ENCODE measurements at regions not wholly inside any gene's neighbourhood (a gene's known extent, or its start where the extent isn't known, plus 50 kb on each side); places are given as distances from the start of the nearest gene placed in this dataset.

DNA sequence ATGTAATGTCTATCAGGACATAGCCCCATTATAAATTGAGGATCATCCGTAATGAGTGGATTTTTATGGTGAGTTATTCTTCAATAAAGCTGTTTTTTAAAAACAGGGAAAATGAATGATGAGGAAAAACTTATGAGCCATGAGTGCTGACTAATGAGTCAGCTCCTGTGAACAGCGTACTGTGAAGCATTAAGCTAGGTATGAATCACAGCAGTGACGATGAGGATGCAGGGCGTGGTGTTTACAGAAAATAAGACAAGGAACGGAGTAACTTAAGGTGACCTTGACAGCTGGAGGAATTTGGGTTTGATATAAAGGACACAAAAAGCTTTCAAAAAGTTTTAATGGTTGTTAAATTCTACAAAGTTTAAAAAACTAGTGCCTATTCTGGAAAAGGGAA, 96.3 kb downstream of the FOXF2 start:
- no peak for DNase-seq

DNA sequence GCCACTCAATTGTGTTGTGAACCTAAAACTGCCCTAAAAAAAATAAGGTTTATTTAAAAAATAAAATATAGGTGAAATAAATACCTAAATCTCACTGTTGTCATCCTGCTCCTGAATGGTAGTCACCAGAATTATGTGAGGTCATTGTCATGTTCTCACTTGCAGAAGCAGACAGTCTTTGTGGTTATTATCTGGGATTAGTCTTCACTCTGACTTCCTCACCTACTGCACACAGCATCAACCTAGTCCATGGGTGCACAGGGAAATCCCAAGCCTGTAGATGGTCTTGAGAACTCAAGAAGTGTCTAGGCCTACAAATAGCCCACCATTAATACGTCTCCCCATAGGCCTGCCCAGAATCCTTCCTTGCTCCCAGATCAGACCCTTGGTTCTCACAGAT, 97.0 kb downstream of the FOXF2 start:
- DNase-seq, result no peak

DNA sequence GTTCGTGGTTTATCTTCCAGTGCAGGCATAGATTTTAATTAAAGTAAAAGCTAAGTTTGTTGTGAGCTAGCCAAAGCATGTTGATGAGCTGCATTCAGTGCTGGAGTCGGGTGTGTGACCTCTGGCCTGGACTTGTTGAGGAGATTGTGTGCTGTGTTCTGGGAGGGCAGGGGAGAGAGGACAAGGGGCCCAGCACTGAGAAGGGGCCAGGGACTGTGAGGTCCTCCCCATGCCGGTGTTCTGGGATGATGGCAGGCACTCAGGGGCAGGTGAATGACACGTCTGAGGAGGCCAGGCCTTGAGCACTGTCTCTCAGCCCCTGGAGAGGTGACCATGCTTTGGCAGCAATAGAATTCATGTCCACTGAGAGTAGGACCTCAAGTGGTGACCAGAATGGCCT, 97.9 kb downstream of the FOXF2 start:
- no peak for DNase-seq

DNA sequence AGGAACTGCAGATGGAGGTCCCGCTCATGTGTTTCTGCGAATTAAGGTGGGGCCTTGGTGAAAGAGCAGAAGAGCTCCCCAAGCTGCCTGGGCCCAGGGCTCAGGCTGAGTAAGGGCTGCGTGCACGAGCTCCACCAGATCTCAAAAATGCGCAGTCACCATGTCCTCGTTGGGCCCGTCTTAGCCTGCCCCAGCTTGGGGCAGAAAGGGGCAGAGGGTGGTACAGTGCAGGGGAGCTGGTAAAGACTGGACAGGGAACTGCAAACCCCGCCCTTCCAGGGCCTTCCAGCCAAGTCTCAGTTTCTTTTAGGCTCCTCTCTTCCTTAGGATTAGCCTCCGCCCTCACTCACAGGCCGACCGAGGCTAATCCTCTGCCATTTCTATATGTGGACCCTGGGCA, 101.6 kb downstream of the FOXF2 start:
- no peak for DNase-seq

DNA sequence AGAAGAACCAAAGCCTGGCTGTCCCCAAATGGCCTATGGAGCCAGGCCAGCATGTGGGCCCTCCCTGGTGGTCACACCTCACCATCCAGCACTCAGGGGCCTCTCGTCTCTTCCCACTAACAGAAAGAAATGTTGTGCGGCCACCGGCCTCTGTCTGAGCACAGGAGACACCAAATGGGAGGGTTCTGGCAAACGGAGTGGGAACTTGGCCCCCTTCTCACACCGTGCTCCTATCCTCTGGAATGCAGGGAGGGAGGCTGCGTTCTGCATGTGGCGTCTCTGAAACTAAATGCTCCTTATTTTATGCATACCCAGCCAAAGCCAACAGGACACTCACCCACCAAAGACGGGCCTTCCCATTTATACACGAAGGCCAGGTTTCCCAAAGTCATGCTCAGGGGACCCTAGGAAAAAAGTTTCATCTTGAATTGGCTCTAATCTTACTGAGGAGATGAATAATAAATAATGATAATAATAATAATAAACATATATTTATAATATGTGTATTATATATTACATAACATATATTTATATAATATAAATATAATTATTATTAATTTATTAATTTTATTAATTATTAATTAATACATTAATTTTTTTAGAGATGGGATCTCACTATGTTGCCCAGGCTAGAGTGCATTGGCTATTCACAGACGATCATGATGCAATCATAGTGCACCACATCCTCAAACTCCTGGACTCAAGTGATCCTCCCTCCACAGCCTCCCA, 102.4 kb downstream of the FOXF2 start:
- no peak for DNase-seq

DNA sequence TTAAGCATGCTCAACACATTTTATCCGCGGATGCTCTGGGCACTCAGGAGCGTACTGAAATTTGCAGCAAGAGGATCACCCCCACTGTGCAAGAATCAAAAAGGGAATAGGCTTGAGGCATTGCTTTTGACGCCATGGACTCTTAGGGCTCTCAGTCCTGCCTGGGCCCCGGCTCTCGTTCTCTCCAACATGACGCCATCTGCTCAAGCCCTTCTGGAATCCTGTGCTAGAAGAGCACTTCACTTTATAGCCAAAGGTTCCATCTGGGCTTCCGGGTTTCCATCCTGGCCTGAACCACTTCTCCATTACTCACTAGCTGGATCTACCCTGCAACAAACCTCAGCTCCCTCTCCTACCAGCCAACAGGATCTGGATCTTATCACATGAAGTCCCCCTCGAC, 105.3 kb downstream of the FOXF2 start:
- DNase-seq, result no peak

DNA sequence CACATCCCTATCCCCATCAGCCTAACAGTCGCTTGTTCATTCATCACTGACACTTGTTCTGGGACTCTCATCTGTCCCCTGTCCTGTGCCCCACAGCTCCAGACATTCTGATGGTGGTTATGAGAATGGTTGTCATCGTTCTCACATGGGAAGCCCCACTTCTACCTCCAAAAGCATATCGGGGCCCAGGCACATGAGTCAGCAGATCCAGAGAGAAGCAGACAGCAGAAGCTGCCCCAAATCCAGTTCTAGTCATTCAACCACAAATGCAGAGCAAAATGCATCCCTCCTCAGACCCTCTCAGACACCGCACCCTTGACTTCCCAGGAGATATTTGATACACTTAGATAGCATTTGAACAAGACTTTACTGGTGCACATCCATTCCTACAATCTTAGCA, 106.0 kb downstream of the FOXF2 start:
- DNase-seq, result no peak

DNA sequence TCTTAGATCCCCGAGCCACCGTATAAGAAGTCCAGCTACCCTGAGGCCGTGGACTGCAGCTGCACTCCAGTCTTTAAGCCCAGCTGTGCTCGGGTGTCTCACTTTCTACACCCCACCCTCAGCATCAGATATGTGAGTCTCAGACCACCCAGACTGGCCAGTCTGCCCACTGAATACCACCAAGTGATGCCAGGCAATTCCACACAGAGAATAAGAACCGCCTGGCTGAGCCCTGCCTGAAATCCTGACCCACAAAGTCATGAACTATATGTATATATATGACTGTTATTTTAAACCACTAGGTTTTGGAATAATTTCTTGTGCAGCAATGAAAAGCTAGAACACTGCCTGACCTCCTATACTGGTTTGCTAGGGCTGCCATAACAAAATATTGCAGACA, 106.7 kb downstream of the FOXF2 start:
- DNase-seq, result no peak

DNA sequence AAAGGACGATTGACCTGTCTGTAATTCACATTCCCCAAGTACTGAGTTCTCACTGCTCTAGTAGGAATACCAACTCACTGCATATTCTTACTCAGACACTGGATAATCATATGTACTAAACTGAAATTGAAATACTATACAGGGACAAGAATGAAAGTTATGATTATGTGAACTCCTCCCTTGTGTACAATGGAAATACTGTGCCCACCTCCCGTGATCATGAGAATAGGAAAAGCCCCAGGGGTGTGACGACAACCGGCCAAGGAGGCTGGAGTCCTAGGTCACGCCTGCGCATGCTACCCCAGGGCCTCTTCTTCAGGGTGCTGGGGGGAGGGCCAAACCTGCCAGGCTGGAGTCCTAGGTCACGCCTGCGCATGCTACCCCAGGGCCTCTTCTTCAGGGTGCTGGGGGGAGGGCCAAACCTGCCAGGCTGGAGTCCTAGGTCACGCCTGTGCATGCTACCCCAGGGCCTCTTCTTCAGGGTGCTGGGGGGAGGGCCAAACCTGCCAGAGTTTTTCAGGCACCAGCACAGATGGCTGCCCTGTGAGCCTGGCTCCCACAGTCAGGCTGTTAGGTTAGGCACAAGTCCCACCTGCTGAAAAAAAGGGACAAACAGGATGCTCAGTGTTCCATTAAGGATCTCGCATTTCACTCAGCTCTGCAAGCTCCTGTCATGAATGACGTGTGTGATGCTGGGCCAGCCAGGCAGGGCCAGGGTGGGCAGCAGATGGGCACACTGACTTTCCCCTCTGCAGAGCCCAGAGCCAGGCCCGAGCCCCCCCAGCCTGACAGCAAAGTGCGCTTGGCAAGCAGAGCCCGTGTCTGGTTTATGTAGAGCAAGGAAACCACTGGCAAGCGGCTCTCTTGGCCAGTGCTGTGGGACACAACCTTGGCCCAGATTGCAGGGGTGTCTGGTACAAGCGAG, 107.7 kb downstream of the FOXF2 start:
- DNase-seq, result no peak

DNA sequence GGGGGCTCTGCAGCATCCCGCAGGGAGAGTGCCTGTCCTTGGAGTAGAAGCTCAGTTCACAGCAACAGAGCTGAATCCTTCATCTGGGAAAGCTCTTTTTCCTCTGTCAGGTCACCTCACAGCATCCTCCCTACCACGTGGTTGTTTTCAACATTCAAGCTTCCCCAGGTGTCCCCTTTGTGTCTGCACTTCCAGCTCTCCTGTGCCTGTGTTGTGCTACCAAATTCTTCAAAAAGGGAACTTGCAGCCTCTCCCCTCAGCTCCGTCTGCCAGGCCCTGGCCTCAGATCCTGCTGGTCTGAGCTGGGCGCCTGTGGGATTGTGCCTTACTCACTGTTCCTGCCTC, 108.4 kb downstream of the FOXF2 start:
- no peak for DNase-seq

DNA sequence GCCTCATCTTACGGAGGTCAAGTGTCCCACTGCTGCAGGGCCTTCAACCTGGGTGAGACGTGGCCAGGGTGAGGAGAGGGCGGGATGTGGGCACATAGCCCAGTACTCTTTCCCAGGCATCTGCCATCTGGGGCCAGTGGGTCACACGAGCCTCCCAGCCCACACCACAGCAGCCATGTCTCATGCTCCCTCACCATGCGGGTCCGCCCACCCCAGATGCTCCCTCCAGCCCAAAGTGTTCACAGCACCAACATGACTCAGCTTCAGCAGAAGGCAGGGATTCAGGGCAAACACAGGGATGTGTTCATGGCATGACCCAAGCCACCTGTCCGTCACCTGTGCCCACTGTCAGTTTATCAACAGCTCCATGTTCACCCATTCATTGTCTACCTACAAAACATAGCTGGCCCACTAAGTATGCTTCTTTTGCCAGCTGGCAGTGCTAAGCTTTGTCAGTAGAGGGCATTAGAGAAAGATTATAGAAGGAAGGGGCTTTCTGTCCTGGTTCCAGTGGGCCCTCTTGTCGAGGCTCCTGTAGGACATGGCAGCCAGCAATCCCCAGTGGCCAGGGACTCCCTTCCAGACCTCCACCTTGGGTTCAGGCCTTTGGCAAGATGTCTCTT, 109.2 kb downstream of the FOXF2 start:
- no peak for DNase-seq

DNA sequence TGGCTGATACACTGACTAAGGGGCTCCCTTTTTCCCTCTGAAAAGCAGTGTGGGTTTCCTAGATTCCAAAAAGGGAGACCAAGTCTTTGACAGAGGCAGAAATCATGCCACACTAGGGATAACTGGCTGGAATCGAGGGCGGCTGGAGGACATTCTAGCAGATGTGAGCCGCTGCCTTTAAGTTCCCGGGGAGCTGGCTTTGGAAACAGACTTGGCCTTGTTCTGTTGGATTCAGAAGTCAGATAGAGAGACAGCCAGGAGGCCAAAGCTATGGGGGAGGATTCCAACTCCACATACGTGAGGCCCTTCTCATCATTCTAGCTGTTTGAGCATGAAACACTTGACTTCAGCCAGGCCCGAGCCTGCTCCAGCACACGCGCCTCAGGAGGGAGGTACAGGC, 109.9 kb upstream of the FOXC1 start:
- no peak for DNase-seq

DNA sequence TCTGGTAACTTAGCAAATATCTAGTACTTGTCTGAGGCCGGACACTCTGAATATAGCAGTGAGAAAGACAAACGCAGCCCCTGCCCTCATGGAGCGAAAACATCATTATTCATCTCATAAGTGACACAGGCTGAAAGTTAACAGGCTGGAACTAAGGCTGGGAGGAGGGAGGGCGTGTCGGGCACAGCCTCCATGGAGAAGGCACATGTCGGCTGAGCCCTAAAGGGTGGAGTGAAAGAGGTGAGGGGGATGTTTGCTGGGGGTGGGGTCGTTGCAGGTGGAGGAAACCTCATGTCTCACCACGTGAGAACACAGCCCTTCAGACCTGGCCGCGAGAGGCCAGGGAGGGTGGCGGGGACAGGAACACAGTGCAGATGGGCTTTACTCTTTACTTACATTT, 108.8 kb upstream of the FOXC1 start:
- DNase-seq, result no peak

DNA sequence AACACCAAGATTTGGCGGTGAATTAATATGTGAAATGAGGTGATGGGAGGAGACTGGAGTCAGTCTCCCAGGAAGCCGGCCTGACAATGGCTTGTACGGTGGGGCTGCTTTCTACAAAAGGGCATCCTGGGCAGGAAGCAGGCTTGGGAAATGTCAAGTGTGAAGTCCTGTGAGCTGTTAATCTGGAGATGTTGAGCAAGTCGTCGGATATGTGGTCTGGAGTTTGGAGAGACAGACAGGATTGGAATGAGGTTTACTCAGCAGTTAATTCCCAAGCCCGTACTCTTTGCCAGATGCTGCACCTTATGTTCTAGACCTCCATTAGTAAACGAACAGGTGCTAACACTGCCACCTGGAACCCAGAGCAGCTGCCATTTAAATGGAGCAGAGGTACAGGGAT, 107.7 kb upstream of the FOXC1 start:
- DNase-seq, result no peak

DNA sequence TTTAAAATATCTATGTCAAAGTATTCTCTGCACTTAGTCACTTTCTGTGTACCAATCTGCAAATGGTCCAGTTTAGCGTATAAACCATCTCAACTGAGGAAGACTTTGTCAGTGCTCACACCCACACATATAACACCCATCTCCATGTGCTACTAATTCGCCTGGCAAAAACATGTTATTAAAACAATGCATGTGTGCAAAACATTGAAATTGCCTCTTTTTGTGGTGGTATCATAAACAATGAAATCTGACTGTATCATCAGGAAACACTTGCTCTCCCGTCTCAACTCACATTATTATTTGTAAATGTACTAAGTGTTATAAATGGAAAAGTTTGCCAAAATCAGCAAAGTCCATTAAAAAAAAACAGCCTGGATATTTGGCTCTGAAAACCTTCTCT, 105.9 kb upstream of the FOXC1 start:
- DNase-seq, result no peak

DNA sequence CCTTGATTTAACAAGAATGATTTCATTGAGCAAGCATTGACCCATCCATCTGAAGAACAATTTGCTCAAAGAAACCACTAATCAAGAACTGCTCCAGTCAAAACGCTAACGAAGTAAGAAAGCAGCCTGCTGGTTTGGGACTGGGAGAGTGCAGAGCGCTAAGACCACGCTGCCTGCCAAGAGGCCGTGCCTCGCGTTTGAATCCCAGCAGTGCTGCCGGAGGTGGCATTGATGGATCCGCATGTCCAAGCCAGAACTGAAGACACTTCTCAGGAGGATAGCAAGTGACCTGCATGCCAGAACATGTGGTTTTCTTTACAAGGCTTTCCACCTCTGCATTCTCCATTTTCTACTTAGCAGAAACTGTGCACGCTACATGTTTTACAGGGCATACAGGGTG, 105.2 kb upstream of the FOXC1 start:
- DNase-seq, result no peak

DNA sequence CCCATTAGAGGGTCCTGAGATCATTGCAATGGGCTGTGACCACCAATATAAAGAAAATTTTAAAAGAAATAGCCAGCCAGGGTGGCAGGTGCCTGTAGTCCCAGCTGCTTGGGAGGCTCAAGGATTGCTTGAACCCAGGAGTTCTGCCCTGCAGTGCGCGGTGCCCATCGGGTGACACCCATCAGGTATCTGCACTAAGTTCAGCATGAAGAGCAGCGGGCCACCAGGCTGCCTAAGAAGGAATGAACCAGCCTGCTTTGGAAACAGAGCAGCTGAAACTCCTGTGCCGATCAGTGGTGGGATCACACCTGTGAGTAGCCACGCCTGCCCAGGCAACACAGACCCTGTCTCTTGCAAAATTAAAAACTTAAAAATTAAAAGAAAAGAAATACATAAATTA, 102.5 kb upstream of the FOXC1 start:
- DNase-seq, result no peak

DNA sequence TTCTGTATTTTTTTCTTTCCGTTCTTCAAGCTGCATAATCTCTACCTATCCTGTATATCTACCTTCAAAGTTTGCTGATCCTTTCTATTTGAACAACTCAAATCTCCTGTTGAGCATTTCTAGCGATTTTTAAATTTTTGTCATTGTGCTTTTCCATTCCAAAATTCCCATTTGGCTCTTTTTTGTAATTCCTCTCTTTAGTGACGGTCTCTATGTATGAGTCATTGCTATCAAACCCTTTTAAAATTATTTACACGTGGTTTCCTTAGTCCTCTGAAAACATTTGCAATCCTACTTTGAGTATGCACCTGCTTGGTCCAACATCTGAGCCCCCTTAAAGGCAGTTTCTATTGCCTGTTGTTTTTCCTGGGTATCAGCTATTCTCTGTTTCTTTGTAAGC, 100.5 kb upstream of the FOXC1 start:
- no peak for DNase-seq

DNA sequence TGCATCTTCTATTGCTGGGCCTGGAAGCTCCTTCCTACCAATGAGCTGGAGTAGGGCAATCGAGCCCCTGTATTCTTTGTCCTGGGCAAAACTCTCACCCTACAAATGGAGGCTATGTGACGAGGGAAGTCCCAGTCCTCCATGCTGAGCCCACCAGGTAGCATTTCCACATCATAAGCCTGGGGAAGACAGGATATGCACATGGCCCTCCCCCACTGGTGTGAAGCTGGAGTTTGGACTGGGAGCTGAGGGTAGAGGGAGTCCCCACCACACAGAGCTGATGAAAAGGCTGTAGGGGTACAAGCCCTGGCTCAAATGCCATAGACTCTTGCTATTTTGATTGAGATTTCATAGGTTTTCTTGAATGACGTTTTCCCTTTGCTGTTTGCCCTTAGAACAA, 99.5 kb upstream of the FOXC1 start:
- DNase-seq, result no peak

DNA sequence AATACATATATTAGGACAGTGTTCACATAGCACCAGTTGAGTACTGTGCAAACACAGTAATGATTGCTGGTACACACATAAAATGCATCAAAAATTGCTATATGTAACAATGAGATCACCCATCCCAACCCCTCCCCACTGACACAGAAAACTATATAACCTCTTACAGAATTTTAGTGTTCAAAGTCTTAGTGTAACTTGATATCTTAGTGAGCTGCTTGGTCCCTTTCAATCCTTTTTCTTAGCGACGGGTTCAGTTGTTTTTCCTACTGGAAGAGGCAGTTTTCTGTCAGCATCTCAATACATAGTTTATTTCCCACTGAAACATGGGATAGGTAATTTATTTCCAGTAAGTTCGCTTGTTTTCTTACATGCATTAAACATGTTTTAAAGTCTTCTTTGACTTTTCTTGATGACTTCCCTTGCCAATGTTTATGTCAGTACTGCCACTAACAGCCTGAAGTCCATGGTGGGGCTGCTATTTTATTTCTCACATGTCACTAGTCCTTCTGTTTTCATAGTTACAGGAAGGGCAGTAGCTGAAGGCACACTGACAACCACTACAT, 96.4 kb upstream of the FOXC1 start:
- no peak for DNase-seq

DNA sequence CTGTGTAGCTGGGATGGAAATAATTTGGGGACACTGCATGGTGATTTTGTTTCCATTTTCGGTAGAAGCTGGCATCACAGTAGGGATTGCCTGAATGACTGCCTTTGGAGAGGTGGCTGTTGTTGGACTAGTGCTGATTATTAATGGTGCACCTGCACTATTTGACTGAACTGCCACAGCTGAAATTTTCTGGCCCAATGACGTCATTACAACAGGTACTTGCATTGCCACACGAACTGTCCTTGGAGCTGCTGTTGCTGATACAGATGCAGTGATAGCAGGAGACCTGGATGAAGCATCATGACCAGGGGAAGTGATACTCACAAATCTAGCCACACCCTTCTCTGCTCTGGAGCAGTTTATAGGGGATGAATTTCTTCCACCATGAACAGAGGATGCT, 95.6 kb upstream of the FOXC1 start:
- DNase-seq, result no peak

DNA sequence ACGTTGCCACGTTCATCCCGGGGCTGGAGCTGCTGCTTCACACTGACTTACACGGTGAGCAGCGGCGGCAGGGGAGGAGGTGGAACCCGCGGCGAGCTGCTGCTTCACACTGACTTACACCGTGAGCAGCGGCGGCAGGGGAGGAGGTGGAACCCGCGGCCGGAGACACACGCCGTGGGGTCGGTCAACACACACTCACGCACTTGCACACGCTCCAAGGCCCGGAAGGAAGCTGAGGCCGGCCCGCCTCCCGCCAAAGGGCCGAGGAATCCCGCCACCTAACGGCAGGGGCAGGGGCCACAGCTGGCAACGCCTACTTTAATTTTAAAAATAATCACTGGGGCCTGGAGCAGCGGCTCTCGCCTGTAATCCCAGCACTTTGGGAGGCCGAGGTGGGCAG, 94.4 kb upstream of the FOXC1 start:
- no peak for DNase-seq

DNA sequence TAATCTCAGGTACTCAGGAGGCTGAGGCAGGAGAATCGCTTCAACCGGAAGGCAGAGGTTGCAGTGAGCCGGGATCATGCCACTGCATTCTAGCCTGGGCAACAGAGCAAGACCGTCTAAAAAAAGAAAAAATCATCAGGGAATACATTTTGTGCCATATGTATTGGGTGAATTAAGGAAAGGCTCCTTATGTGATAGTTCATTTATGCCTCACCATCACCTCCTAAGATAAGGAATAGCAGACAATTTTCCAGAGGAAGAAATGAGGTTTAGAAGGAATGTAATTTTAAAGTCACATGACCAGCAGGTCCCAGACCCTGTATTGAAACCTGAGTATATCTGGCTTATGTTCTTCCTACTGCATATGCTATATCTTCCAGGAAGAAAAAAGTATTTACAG, 93.9 kb upstream of the FOXC1 start:
- no peak for DNase-seq

Data from activated CD4-positive, alpha-beta T cell treated with anti-CD3 and anti-CD28 coated beads, Interleukin-2, amount 50 U/mL, for 4 hours (primary cell).